GM23338 (cell line): ENCODE measurements at regions not wholly inside any gene's neighbourhood (a gene's known extent, or its start where the extent isn't known, plus 50 kb on each side); places are given as distances from the start of the nearest gene placed in this dataset.

Source experiments
- ATAC-seq: fragments of 200-7000 bp; cut with Tn5 transposase; 3 replicates; pipeline ENCODE4 v1.9.1; 2020
- DNase-seq: peaks from one replicate; pipeline ENCODE4 v3.0.0-alpha.2; 2015; ENCODE audit warnings: low spot score
- H2AFZ ChIP-seq: fragments of 200-600 bp; sonication (generic); 2 replicates; pipeline ENCODE4 v1.8.0; 2016; ENCODE audit warnings: antibody characterized with exemption, mild to moderate bottlenecking, moderate library complexity
- H3F3A ChIP-seq: fragments of 200-600 bp; sonication (generic); replicated peaks from 2 replicates; pipeline ENCODE4 v1.8.0; 2017; ENCODE audit warnings: antibody characterized with exemption, mixed run types, low read depth
- H3K27ac ChIP-seq: fragments of 200-600 bp; sonication (generic); 2 replicates; pipeline ENCODE4 v1.6.1; 2016; ENCODE audit warnings: low read depth
- H3K27me3 ChIP-seq: fragments of 200-600 bp; sonication (generic); 2 replicates; pipeline ENCODE4 v1.8.0; 2016; ENCODE audit warnings: mild to moderate bottlenecking, mixed run types, moderate library complexity; ENCODE audit not compliant: insufficient read depth
- H3K36me3 ChIP-seq: fragments of 200-600 bp; sonication (generic); 2 replicates; pipeline ENCODE4 v1.8.0; 2016; ENCODE audit warnings: mild to moderate bottlenecking; ENCODE audit not compliant: insufficient read depth
- H3K4me1 ChIP-seq: fragments of 200-600 bp; sonication (generic); 2 replicates; pipeline ENCODE4 v1.8.0; 2016; ENCODE audit warnings: mild to moderate bottlenecking, moderate library complexity; ENCODE audit not compliant: insufficient read depth
- H3K4me2 ChIP-seq: fragments of 200-600 bp; sonication (generic); 2 replicates; pipeline ENCODE4 v1.7.1; 2017; ENCODE audit warnings: mixed run types
- H3K4me3 ChIP-seq: fragments of 200-600 bp; sonication (generic); 2 replicates; pipeline ENCODE4 v1.6.1; 2016; ENCODE audit warnings: mixed run types
- H3K79me2 ChIP-seq: fragments of 200-600 bp; sonication (generic); replicated peaks from 2 replicates; pipeline ENCODE4 v1.8.0; 2017; ENCODE audit warnings: mild to moderate bottlenecking; ENCODE audit not compliant: insufficient read depth
- H3K9me2 ChIP-seq: fragments of 200-600 bp; sonication (generic); 2 replicates; pipeline ENCODE4 v1.8.0; 2017; ENCODE audit not compliant: insufficient read depth
- H4K20me1 ChIP-seq: fragments of 200-600 bp; sonication (generic); replicated peaks from 2 replicates; pipeline ENCODE4 v1.8.0; 2017; ENCODE audit warnings: mild to moderate bottlenecking; ENCODE audit not compliant: insufficient read depth
- H3K27ac Mint-ChIP-seq: 2 replicates; pipeline ENCODE4 v1.8.0; 2020; ENCODE audit warnings: inconsistent platforms, mild to moderate bottlenecking, moderate library complexity, mixed read lengths
- H3K27me3 Mint-ChIP-seq: 3 replicates; pipeline ENCODE4 v1.8.0; 2022; ENCODE audit warnings: low read depth, mild to moderate bottlenecking, moderate library complexity, mixed read lengths, inconsistent platforms; ENCODE audit not compliant: insufficient read depth, poor library complexity
- H3K36me3 Mint-ChIP-seq: 3 replicates; pipeline ENCODE4 v1.8.0; 2021; ENCODE audit warnings: low read depth, mild to moderate bottlenecking, inconsistent platforms, moderate library complexity, mixed read lengths
- H3K4me1 Mint-ChIP-seq: 3 replicates; pipeline ENCODE4 v1.8.0; 2020; ENCODE audit warnings: mild to moderate bottlenecking, inconsistent platforms, mixed read lengths
- H3K4me3 Mint-ChIP-seq: 3 replicates; pipeline ENCODE4 v1.8.0; 2021; ENCODE audit warnings: moderate library complexity, mild to moderate bottlenecking, inconsistent platforms, mixed read lengths
- H3K9me3 Mint-ChIP-seq: 3 replicates; pipeline ENCODE4 v1.8.0; 2020; ENCODE audit warnings: moderate library complexity, mild to moderate bottlenecking, inconsistent platforms, mixed read lengths
- CREB1 ChIP-seq: fragments of 250-450 bp; sonication (Bioruptor Pico); IDR thresholded peaks from 2 replicates; pipeline ENCODE4 v1.5.0; 2020; ENCODE audit warnings: low read depth, mild to moderate bottlenecking, moderate library complexity
- CTCF ChIP-seq, 2 experiments: fragments of 200-600 bp in 1 of 2; sonication (generic) in 1 of 2; conservative IDR thresholded peaks; 2 replicates each; pipeline versions ENCODE4 v1.5.1 to v1.6.1; 2016 to 2017; ENCODE audit warnings: antibody characterized with exemption in 2 of 2, low read depth in 2 of 2, mild to moderate bottlenecking in 2 of 2, moderate library complexity in 1 of 2
- ETS1 ChIP-seq: IDR thresholded peaks from 2 replicates; pipeline ENCODE4 v1.6.1; 2016; ENCODE audit warnings: antibody characterized with exemption
- EZH2 ChIP-seq: fragments of 200-600 bp; sonication (generic); IDR thresholded peaks from one replicate; pipeline ENCODE4 v1.8.0; 2017; ENCODE audit warnings: antibody characterized with exemption, mild to moderate bottlenecking, low read depth; ENCODE audit not compliant: unreplicated experiment
- EZH2phosphoT487 ChIP-seq: fragments of 200-600 bp; sonication (generic); IDR thresholded peaks from one replicate; pipeline ENCODE4 v1.8.1; 2018; ENCODE audit warnings: antibody characterized with exemption; ENCODE audit not compliant: unreplicated experiment
- JUNB ChIP-seq: IDR thresholded peaks from one replicate; pipeline ENCODE4 v1.6.1; 2016; ENCODE audit warnings: antibody characterized with exemption; ENCODE audit not compliant: unreplicated experiment
- NANOG ChIP-seq: IDR thresholded peaks from 2 replicates; pipeline ENCODE4 v1.6.1; 2016; ENCODE audit warnings: antibody characterized with exemption, borderline replicate concordance
- REST ChIP-seq: IDR thresholded peaks from one replicate; pipeline ENCODE4 v1.6.1; 2018; ENCODE audit warnings: antibody characterized with exemption; ENCODE audit not compliant: unreplicated experiment
- STAT1 ChIP-seq: IDR thresholded peaks from one replicate; pipeline ENCODE4 v1.6.1; 2016; ENCODE audit warnings: antibody characterized with exemption; ENCODE audit not compliant: unreplicated experiment
- ZNF114 ChIP-seq: fragments of 250-450 bp; sonication (Bioruptor Pico); IDR thresholded peaks from 2 replicates; pipeline ENCODE4 v1.5.0; 2020; ENCODE audit warnings: mild to moderate bottlenecking, moderate library complexity

- TF ChIP-seq ETS1 (no peak), EZH2phosphoT487 (no peak), EZH2 (no peak), CREB1 (CRISPR knock-in tag) (no peak), REST (no peak), JUNB (no peak)
These were observed 148.6 kb downstream of the PPP1R3A start (continued) for GRCh38 chr7:113770146-113770738.

- Histone ChIP-seq H3K4me2 (no peak overlapping the region), H3F3A (no peaks in the 10 kb centered on the region), H2AFZ (no peak overlapping the region), H3K79me2 (no peaks in the 10 kb centered on the region), H3K27ac (no peak overlapping the region), H3K4me1 (no peaks in the 10 kb centered on the region), H4K20me1 (no peaks in the 10 kb centered on the region), H3K9me2 (no peaks in the 10 kb centered on the region), H3K4me3 (no peak overlapping the region), H3K36me3 (no peaks in the 10 kb centered on the region), H3K27me3 (no peaks in the 10 kb centered on the region)
- DNase-seq (no peak), ATAC-seq (no peak)
- H3K4me1 Mint-ChIP-seq = peaks cover 3% of the 10 kb centered on the region
- H3K36me3 Mint-ChIP-seq = no peaks in the 10 kb centered on the region
- H3K27me3 Mint-ChIP-seq = peaks cover 2% of the 10 kb centered on the region
- no peaks in the 10 kb centered on the region; the same call in 2 of the 3 replicates for H3K9me3 Mint-ChIP-seq
- no peak overlapping the region for H3K27ac Mint-ChIP-seq
- H3K4me3 Mint-ChIP-seq = no peak overlapping the region
- TF ChIP-seq CTCF (conservative IDR thresholded peaks at IDR 0.05; ENCODE audit: low read depth in 2 of 2) (no peak), STAT1 (no peak), ZNF114 (CRISPR knock-in tag) (no peak), NANOG (no peak), REST (no peak), JUNB (no peak)
These were observed 150.4 kb downstream of the PPP1R3A start for GRCh38 chr7:113768387-113768786.
